Sigmoid colon (tissue), 6 donors: ENCODE measurements at regions not wholly inside any gene's neighbourhood (a gene's known extent, or its start where the extent isn't known, plus 50 kb on each side); places are given as distances from the start of the nearest gene placed in this dataset.

Experiments
- DNase-seq: peaks from one replicate; pipeline ENCODE4 v3.0.0-alpha.2; 2019
- H3K27ac ChIP-seq, 4 donors: fragments of 200-600 bp; sonication (generic); one replicate each; pipeline ENCODE4 v1.5.1; 2016 to 2019; ENCODE audit warnings: mild to moderate bottlenecking in 1 of 4
- H3K27me3 ChIP-seq, 3 donors: fragments of 200-600 bp; sonication (generic); one replicate each; pipeline ENCODE4 v1.5.1; 2019; ENCODE audit warnings: mild to moderate bottlenecking in 1 of 3
- H3K36me3 ChIP-seq, 4 donors: fragments of 200-600 bp; sonication (generic); one replicate each; pipeline ENCODE4 v1.5.1; 2016 to 2019
- H3K4me1 ChIP-seq, 4 donors: fragments of 200-600 bp; sonication (generic); one replicate each; pipeline ENCODE4 v1.5.1; 2017 to 2019
- H3K4me3 ChIP-seq, 4 donors: fragments of 200-600 bp; sonication (generic); one replicate each; pipeline ENCODE4 v1.5.1; 2017 to 2019; ENCODE audit warnings: mild to moderate bottlenecking in 2 of 4, moderate library complexity in 1 of 4
- H3K9me3 ChIP-seq, 4 donors: fragments of 200-600 bp in 3 of 4; sonication (generic) in 3 of 4; one replicate each; pipeline versions ENCODE4 v1.5.1 to v1.6.1; 2013 to 2019
- CTCF ChIP-seq, 4 experiments: fragments of 450-650 bp in 3 of 4; fragments of 200-600 bp in 1 of 4; IDR thresholded peaks; one replicate each; pipeline ENCODE4 v1.5.1; 2016 to 2019; ENCODE audit warnings: antibody characterized with exemption in 4 of 4, mild to moderate bottlenecking in 3 of 4, moderate library complexity in 2 of 4
- EP300 ChIP-seq, 4 donors: sonication (generic); formaldehyde crosslinking; IDR thresholded peaks; one replicate each; pipeline ENCODE4 v1.6.1; 2017; ENCODE audit warnings: antibody characterized with exemption in 4 of 4
- POLR2A ChIP-seq, 2 donors: fragments of 450-650 bp; IDR thresholded peaks; one replicate each; pipeline ENCODE4 v1.6.1; 2016; ENCODE audit warnings: antibody characterized with exemption in 2 of 2, mild to moderate bottlenecking in 2 of 2, moderate library complexity in 2 of 2
- POLR2AphosphoS5 ChIP-seq, 4 donors: sonication (generic); formaldehyde crosslinking; IDR thresholded peaks; one replicate each; pipeline ENCODE4 v1.6.1; 2017; ENCODE audit warnings: antibody characterized with exemption in 4 of 4
- WGBS, 2 donors: extraction: QIAGEN DNeasy Blood & Tissue Kit; methylation state at CpG; one replicate each; pipeline ENCODE4 v1.1.7; 2013; 5-methylcytosine and 5-hydroxymethylcytosine counted together
- intact Hi-C: fragments of 100-400 bp; cut with DNase I; formaldehyde crosslinking; loops from one replicate; pipeline ENCODE4 v1.15.1; 2023
- donor health status: healthy with polysubstance abuse.
- donor health status: healthy.

- intact Hi-C loops: no loop called here
- Histone ChIP-seq H3K27me3 (no peaks in the 10 kb centered on the region), H3K4me3 (no peak overlapping the region), H3K9me3 (no peaks in the 10 kb centered on the region), H3K4me1 (no peaks in the 10 kb centered on the region), H3K36me3 (no peaks in the 10 kb centered on the region), H3K27ac (no peak overlapping the region)
- TF ChIP-seq EP300 (IDR thresholded peaks at IDR 0.05) (no peak), CTCF (IDR thresholded peaks at IDR 0.05) (no peak)
- DNase-seq: no peak
Observed at GRCh38 chr14:66341239-66341638, 144.9 kb upstream of the CCDC196 start.

GRCh38 chr14:66345986-66346385, 140.2 kb upstream of the CCDC196 start:
- Histone ChIP-seq H3K4me3 (no peak overlapping the region), H3K27me3 (no peaks in the 10 kb centered on the region), H3K36me3 (no peaks in the 10 kb centered on the region), H3K9me3 (peaks cover 0 to 9% (median 3%) of the 10 kb centered on the region in 4 donors), H3K4me1 (no peaks in the 10 kb centered on the region), H3K27ac (no peak overlapping the region)
- no peak for DNase-seq
- WGBS, 2 donors: 75 to 81% methylated on average over 2 of the region's 2 CpGs
- intact Hi-C loops: no loop called here
- TF ChIP-seq CTCF (IDR thresholded peaks at IDR 0.05): no peak
- TF ChIP-seq EP300 (IDR thresholded peaks at IDR 0.05): no peak
- TF ChIP-seq POLR2AphosphoS5 (IDR thresholded peaks at IDR 0.05): no peak

GRCh38 chr14:66351310-66351709, 134.9 kb upstream of the CCDC196 start:
- no peak for TF ChIP-seq EP300 (IDR thresholded peaks at IDR 0.05)
- no peak for TF ChIP-seq CTCF (IDR thresholded peaks at IDR 0.05)
- DNase-seq: no peak
- Histone ChIP-seq H3K36me3 (no peaks in the 10 kb centered on the region), H3K4me3 (no peak overlapping the region), H3K4me1 (no peaks in the 10 kb centered on the region), H3K27me3 (no peaks in the 10 kb centered on the region), H3K9me3 (peaks cover 0 to 9% (median 3%) of the 10 kb centered on the region in 4 donors), H3K27ac (no peak overlapping the region)
- intact Hi-C loops: no loop called here
- WGBS, 2 donors: 79 to 93% methylated on average over 1 of the region's 1 CpG

- Histone ChIP-seq H3K27ac (no peak overlapping the region), H3K4me3 (no peak overlapping the region), H3K4me1 (no peaks in the 10 kb centered on the region), H3K27me3 (no peaks in the 10 kb centered on the region), H3K9me3 (no peaks in the 10 kb centered on the region), H3K36me3 (no peaks in the 10 kb centered on the region)
- TF ChIP-seq POLR2AphosphoS5 (IDR thresholded peaks at IDR 0.05): no peak
- no peak for TF ChIP-seq EP300 (IDR thresholded peaks at IDR 0.05)
- no peak for TF ChIP-seq POLR2A (IDR thresholded peaks at IDR 0.05)
- peak in 2 of 4 experiments; percentile 40 to 64 for TF ChIP-seq CTCF (IDR thresholded peaks at IDR 0.05)
- intact Hi-C loops: no loop called here
- DNase-seq: no peak
- WGBS, 2 donors: 2 to 3% methylated on average over 3 of the region's 3 CpGs
Observed at GRCh38 chr14:66359500-66359899, 126.7 kb upstream of the CCDC196 start.

- 19 to 64% methylated on average over 8 of the region's 8 CpGs for WGBS, 2 donors
- TF ChIP-seq POLR2AphosphoS5 (IDR thresholded peaks at IDR 0.05) (no peak), POLR2A (IDR thresholded peaks at IDR 0.05) (no peak), CTCF (IDR thresholded peaks at IDR 0.05) (no peak), EP300 (IDR thresholded peaks at IDR 0.05) (no peak)
- Histone ChIP-seq H3K4me1 (no peaks in the 10 kb centered on the region), H3K27ac (no peak overlapping the region), H3K36me3 (no peaks in the 10 kb centered on the region), H3K4me3 (no peak overlapping the region), H3K9me3 (no peaks in the 10 kb centered on the region), H3K27me3 (no peaks in the 10 kb centered on the region)
- DNase-seq: no peak
- intact Hi-C loops: no loop called here
Observed at GRCh38 chr14:66360366-66360926, 125.7 kb upstream of the CCDC196 start.
